Tibial nerve (tissue), 4 donors: ENCODE measurements at regions not wholly inside any gene's neighbourhood (a gene's known extent, or its start where the extent isn't known, plus 50 kb on each side); places are given as distances from the start of the nearest gene placed in this dataset.

Experiments
- CTCF ChIP-seq, 5 experiments: fragments of 200-600 bp in 3 of 5; fragments of 450-650 bp in 2 of 5; sonication (generic) in 3 of 5; IDR thresholded peaks; one replicate each; pipeline ENCODE4 v1.5.1; 2016 to 2019; ENCODE audit warnings: antibody characterized with exemption in 5 of 5, mild to moderate bottlenecking in 3 of 5, moderate library complexity in 2 of 5
- EP300 ChIP-seq, 2 donors: sonication (generic); formaldehyde crosslinking; IDR thresholded peaks; one replicate each; pipeline ENCODE4 v1.6.1; 2017; ENCODE audit warnings: antibody characterized with exemption in 2 of 2, mild to moderate bottlenecking in 1 of 2
- POLR2A ChIP-seq, 2 donors: fragments of 450-650 bp; IDR thresholded peaks; one replicate each; pipeline ENCODE4 v1.6.1; 2017; ENCODE audit warnings: antibody characterized with exemption in 2 of 2, mild to moderate bottlenecking in 2 of 2, moderate library complexity in 2 of 2

GRCh38 chr12:127014079-127014478, 1252.9 kb upstream of the TMEM132C start:
- no peak for TF ChIP-seq CTCF (IDR thresholded peaks at IDR 0.05)
- TF ChIP-seq POLR2A (IDR thresholded peaks at IDR 0.05) = no peak
- TF ChIP-seq EP300 (IDR thresholded peaks at IDR 0.05) = no peak
